Stimulated activated CD4-positive, alpha-beta T cell treated with anti-CD3 and anti-CD28 coated beads, Interleukin-15, amount 100 ng/mL, for 48 hours (primary cell): ENCODE measurements at regions not wholly inside any gene's neighbourhood (a gene's known extent, or its start where the extent isn't known, plus 50 kb on each side); places are given as distances from the start of the nearest gene placed in this dataset.

Source experiments
- DNase-seq, 2 donors: peaks; one replicate each; pipeline ENCODE4 v3.0.0-alpha.2; 2020; ENCODE audit warnings: low read depth in 2 of 2

DNA sequence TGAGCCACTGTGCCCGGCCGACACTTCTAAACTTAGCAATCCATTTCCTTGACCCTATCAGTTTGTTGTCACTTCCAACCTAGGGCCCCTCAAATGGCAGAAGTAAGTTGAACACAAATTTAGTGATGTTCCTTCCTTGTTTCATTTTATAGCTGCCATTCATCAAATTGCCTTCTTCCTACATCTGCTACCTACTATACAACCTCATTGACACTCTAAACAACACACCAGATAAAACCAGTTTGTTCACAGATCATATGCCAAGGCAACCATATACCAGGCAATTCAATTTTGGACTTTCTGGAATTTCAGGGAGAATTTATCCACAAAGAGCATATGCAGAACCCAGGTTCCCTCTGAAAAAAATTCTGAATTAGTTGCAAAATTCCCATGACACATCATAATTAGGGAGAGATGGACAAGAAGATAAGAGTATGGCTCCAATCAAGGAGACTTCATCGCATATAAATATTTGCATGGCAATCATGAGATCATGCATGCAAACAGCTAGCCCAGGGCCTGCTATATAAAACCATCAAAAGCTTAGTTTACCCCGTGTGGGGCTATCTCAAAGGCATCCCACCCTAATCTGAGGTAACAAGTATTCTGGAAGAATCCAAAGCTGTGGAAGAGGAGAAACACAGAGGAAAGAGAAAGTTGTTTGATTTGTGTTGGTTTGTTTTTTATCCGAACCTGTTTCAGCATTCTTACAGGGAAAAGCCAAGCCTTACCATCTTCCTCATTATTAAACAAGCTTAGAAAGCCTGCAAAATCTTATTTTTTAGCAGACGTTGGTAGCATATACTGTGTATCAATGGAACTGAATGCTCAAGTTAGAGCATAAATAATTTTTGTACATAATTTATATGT, 132.8 kb upstream of the TNFAIP3 start:
- no peak for DNase-seq

DNA sequence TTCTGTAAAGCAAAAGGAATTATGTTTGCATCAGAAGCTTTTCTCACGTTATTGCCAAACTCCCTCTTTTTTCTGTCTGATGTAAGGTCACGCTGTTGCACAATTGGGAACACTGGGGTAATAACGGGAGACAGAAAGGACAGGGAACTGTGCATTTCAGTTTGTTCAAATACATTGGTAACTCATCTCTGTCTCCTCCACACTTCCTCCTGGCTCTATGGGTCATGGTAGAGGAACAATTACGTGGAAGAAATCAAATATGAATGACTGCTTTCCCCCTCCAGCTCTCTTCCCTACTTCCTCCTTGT, 132.2 kb upstream of the TNFAIP3 start:
- no peak for DNase-seq

DNA sequence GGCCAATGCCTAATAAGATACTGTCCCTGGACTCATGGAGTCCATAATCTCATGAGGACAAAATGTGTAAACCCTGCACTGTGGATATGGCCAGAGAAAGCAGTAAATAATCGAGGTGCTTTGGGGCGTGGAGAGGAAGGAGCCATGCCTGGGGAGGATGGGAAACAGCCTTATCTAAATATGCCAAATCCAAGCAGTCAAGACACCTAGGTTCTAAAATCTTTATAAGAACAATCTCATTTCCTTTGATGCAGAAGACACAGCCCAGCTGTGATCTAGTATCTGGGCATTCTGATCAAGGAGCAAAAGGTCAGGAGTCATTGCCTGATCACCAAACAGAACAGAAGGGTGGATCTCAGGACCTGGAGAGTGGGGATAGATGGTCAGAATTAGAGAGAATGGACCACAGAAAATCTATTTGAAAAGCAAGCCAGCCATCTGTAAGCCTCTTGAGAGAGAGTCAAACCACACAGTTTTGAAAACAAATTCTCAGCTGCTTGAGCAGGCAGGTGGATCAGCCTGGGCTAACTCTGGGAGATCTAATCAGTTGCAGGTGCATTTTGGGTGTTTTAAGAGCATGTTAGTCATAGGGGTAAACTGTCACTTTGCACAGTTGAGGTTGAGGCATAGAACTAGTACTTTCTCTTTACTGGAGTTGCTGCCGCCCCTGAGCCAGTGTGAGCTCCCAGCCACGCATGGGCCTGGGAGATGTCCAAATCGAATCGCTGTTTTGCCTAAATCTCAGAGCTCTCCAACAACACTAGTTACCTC, 130.8 kb upstream of the TNFAIP3 start:
- no peak for DNase-seq

DNA sequence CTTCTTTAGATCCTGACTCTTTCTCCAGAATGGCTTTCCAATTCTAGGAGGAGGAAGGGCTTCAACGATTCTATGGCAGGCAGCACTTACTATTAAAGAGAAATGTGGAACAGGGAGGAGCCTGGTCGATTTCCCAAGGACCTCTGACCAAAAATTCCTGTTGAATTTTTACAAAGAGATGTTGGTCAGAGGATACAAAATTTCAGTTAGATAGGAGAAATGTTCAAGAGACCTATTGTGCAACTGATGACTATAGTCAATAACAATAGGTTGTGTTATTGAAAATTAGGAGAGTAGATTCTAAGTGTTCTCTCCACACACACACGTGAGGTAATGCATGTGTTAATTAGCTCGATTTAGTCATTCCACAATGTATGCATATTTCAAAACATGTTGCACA, 130.1 kb upstream of the TNFAIP3 start:
- no peak for DNase-seq

DNA sequence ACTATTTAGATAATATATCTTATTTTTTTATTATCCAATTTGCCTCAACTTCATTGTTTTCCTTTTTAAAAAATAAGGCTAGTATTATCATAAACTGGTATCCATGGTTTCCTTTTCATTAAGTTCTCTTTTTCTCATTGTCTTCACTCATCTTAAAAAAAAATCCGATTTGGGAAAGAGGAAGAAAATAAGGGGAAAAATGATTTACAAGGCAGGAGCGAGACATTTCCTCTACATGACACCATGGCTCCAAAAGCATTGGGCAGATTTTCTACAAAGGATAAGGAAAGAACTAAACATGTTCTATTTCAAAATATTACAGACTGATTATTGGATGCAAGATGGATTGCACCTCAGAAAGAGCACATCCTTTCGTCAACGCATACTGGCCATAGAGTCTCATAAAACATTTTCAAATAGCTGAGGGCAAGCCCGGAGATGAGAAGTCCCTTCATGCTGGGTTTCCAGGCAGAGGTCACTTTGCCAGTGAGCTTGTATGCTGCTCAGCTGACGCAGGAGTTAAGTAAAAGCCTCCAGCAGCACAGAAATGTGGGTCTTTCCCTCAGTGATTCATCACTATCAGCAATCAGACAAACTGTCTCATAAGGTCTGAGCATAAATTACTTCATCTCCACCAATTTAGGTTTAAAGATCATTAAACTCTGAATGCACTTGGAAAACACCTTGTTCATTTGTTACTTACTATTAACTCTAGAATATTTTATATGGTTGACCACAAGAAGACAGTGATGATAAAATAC, 129.0 kb upstream of the TNFAIP3 start:
- DNase-seq, result no peak

DNA sequence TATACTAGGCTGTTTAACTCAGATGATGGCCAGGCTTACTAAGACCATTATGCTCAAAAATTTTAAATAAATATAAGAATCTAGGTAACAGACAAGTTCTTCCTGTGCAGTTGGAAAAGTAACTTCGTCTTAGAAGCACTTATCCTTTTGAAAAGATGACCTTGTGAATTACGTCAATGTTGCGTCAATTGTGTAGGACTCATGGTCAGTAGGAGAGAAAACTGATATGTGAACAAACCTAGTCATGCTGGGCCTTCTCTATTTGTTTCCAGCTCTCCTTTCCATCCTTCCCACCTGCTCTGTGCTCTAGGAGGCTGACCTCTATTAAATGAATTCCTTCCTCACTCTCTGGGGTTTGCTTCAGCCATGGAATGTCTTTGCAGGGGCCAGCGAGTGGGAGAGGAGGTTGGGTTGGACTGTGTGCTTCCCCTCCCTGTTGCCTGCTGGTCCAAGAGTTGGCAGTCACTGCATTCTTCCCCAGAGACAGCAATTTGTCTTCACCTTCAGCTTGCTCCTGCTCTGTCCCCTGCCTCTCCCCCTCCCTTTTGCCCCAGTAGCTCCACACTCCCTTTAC, 128.0 kb upstream of the TNFAIP3 start:
- DNase-seq, result no peak

DNA sequence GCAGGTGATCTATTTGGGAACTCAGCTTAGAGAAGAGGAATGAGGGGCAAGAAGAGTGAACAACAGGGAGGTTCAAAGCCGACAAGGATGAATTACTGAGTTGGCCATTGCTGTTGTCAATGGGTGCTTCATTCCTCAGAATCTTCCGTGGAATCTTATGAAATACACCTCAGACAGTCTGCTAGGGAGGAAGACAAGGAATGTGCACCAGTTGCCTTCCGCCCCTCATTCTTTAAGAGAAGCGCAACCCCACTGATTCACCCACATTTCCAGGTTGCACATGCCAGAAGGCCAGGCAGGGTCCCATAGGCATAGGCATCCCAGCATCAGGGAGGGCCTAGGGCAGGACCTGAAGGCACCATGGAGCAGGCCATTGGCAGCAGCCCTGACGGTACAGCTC, 127.5 kb upstream of the TNFAIP3 start:
- no peak for DNase-seq

DNA sequence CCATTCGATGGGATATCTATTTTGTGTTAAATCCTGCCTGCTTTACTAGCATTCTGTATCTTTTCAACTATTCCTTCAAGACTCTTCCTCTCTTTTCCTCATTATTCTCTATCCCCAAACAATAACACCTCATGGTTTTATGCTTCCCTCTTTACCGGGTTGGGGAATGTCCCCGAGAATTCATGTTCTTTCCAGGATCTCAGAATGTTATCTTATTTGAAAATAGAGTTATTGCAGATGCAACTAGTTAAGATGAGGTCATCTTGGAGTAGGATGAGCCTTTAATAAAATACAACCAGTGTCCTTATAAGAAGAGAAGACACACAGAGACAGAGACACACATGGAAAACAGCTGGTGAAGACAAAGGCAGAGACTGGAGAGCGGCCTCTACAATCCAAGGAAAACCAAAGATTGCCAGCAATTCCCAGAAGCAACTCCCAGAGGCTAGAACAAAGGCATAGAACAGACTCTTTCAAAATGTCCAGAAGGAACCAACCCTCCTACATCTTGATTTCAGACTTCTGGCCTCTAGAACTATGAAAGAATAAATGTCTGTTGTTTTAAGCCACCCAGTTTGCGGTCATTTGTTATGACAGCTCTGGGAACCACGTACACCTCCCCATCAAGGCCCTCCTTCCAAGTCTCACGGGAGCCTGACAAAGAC, 126.8 kb upstream of the TNFAIP3 start:
- DNase-seq, result no peak

DNA sequence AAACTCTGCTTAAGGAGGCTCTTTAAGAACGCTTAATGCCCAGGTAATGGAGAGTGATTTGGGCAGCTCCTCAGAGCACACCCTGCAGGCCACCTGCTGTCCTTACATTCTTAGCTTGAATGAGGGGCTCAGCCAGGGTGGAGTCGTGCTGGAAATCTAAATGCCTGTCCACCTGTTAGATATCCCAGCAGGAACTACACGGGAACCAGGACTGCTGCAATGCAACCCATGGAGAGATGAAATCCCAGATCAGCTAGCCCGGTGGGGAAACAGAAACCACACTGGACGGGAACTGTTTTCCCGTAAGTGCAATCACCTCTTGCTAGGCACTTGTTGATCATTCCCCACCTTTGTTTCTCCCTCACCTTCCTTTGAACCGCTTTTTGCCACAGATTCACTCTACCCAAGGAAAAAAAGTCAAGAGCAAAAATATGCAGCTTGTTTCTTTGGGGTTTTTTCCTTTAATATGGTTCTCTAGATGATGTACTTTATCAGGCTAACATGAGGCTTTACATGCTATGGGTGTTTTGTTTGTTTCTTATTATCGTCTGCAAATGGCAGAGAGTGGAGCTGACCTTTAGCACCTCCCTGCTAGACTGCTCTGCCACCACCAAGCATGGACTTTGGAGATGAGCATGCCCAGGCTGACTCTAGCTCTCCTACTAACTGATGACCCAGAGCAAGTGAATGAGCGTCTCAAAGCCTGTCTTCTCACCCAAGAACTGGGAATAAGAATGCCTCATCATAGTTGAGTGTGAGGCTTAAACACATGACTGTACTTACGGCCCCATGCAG, 125.9 kb upstream of the TNFAIP3 start:
- DNase-seq, result no peak

DNA sequence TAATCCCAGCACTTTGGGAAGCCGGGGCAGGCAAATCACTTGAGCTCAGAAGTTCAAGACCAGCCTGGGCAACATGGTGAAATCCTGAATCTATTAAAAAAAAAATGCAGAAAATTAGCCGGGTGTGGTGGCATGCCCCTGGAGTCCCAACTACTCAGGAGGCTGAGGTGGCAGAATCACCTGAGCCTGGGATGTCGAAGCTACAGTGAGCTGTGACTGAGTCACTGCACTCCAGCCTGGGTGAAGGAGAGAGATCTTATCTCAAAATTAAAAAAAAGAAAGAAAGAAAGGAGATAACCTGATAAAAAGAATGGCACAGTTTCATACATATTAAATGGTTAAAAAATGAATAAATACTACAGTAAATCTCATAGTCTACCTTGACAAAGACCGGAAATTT, 123.6 kb upstream of the TNFAIP3 start:
- no peak for DNase-seq

DNA sequence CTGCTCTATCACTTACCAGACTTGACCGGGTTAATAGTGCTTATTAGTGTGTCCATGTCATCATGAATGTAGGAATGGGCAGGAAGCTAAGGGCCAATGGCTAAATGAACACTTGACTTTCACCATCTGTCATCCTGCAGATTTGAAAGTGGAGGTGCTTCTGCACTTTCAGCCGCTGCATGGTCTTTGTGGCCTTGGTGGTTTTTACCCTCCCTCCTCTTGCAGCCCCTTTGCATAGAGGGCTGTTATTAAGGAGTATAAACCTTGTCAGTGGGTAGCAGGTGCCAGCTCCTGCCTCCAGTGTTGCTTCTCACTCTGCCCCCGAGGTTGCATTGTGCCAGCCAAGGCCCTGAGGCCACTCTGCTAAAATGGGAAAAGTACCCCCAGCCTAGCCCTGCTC, 122.2 kb upstream of the TNFAIP3 start:
- no peak for DNase-seq

DNA sequence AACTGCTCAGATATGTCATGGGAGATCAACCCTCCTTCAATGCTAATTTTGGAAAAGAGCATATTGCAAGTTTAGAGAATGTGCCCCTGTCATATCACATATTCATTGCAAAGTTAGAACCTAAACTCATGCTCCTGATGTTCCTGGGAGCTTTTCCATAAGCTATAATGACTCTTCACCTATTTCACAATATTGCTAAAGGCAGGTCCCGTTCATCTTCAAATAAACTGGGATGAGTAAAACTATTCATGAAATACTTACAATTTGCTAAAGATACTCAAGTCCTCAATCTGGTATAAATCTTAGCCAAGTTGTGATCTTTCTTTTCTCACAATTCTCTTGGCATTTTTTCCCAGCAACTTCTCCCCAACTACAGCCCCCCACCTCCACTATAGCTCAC, 121.7 kb upstream of the TNFAIP3 start:
- DNase-seq, result no peak

DNA sequence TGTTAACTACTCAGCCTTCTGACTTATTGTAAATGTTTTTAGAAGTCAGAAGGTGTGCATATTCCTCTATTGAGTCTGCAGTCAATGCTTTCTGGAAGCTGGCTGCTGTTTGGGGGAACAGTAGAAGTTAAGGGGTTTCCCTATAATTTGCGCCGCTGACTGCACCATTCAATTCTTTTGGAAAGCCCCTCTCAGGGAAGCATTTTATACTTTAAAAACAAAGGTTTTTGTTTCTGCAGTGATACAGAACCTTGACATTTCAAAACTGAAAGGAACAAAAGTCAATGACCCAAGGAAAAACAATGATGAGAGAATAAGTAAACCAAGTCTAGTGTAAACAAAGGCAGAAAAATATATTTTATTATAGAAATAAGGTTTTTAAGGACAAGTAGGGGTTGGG, 120.8 kb upstream of the TNFAIP3 start:
- no peak for DNase-seq

DNA sequence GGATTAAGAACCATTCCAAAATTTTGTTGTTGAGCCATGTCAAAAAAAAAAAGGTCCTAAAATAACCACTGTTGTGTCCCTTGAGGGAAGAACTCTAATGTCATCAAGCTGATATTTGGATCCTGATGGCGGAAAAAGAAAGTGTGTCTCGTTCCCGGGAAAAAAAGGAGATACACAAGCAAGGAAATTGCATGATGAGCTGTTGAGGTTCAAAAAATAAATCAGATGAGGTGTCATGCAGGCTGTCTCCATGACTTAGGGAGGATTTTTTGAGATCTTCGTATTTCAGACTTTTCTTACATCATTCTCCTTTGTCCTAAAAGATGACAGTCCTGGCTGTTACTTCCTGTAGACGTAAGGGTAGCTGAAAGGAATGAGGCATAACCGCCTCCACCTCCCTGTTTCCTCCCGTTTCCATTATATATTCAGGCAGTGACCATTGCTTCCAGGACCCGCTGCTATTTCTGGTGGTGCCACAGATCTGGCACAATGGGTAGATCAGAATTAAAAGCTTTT, 117.3 kb upstream of the TNFAIP3 start:
- DNase-seq, result no peak

DNA sequence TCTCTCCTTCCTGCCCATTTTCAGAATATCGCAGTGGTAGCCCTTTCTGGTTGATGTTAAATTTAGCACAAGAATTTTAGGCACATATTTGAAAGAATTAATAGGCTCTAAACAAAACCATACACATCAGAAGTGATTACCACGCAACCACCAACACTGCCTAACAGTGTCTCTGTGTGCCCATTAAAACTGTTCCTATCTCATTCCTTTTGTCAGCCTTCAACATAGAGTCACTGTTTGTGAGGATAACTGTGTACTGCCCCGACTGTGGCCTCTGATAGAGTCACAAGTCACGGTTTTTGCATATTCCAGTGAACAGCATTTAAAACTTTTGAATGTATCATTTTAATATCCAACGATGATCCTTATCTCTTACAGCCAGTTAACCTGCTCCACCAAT, 116.8 kb upstream of the TNFAIP3 start:
- DNase-seq, result no peak

DNA sequence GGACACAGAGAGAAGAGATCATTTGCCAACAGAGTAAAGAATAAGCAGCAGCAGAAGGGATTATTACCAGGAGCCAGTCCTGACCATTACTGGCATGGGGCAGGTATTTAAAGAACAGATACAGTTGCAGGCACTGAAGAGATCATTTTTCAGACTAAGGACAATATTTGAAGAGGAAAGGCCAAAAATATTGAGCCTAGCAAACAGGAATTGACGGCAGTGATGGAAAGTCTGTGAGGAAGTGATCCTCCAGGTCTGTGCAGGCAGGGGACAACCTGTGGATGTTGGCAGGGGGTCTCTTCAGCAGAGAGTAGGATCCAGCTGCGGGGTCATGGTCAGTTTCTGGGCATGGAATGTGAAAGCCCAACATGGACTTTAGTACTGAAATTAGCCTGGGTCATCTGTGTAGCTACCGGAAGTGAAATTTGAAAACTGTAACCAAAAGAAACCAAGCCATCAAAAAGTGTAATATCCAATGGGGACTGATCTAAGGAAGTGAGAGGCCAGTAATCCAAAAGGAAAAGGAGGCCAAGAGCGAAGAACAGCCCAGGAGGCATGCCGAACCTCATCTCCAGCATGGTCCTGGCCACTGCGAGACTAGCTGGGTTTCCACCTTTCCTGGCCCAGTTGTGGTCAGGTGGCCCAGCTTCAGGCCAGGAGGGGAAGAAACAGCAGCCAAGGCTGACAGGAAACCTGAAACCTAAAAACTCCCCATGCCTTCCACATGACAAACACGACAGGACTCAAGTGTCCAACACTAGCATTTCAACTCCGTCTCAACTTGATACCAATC, 115.1 kb upstream of the TNFAIP3 start:
- no peak for DNase-seq

DNA sequence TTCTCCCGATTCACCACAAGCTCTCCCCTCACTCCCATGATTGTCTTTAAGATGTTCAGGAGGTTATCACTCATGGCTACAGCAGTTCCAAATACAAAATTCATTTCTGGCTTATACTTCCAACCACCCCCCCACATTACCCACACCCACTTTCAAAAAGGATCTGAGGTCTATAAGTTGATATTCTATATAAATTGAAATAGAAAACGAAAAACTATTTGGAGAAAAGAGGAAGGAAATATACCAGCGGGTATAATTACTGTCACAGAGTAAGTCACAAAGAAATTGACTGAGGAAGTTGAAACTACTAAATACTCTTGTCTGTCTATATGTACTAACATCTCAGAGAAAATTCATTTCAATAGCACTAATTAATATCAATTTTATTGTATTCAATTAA, 112.7 kb upstream of the TNFAIP3 start:
- no peak for DNase-seq

DNA sequence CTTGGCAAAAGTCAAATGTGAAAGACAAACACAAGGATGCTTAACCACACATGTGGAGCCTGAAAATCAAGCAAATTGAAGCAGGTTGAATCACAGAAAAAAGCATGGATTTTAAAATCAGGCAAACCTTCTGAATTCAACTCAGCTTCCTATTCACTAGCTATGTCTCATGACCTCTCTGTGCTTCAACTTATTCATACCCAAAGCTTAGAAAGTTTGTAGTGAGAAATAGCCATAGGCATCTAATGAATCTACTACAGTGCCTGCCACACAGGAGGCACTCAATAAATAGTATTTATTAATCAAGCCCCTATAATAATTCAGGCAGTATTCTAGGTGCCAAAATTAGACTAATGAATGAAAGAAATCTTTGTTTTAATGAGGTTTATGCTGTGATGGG, 112.2 kb upstream of the TNFAIP3 start:
- no peak for DNase-seq

DNA sequence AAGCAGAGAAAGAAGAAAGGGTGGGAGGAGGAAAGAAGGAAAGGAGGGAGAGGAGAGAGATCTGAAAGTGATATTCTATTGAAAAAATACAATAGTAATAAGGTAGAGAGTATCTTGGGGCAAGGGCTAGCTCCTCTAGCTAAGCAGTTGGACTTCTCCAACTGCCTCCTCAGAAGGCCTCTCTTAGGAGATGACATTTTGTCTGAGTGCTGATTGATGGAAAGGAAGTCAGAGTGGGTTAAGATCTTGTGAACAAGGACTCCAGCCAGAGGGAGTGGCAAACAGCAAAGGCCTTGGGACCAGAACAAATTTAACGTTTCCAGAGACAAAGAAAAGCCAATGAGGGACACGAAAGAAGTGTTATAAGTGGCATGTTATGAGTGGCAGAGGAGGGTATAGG, 111.8 kb upstream of the TNFAIP3 start:
- no peak for DNase-seq

DNA sequence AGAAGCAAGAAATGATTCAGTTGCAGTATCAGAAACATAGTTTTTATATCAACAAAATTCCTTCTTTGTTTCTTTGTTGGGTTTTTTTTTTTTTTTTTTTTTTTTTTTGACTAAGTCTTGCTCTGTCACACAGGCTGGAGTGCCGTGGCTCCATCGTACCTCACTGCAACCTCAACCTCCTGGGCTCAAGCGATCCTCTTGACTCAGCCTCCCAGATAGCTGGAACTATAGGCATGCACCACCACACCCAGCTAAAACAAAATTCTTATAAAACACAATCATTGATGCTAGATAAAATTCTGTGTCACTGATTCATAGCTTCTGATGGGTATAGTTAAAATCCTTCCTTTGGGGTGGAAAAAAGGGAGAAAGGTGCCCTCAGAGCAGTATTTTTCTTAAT, 110.3 kb upstream of the TNFAIP3 start:
- DNase-seq, result no peak
